ENCODE measurements at regions not wholly inside any gene's neighbourhood (a gene's known extent, or its start where the extent isn't known, plus 50 kb on each side); places are given as distances from the start of the nearest gene placed in this dataset.

DNA sequence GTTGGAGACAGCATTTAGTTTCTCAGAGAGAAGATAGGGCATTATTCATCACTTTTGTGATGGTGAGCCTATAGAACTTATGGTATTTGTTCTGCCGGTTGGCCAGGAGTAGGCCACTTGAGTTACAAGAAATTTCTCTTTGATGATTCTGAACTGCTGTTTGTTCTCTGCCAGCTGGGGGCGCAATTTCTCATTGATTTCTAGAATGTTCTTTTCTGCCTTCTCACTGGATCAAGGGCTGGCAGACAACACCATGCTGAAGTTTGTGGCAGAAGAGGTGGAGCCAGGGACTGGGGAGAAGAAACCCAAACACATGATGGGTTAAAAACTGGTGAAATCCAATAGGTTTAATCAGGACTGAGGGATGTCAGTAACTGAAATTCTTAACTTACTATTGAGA is 360.6 kb downstream of the FAM72C start:
- TF ChIP-seq, protein P1, sequence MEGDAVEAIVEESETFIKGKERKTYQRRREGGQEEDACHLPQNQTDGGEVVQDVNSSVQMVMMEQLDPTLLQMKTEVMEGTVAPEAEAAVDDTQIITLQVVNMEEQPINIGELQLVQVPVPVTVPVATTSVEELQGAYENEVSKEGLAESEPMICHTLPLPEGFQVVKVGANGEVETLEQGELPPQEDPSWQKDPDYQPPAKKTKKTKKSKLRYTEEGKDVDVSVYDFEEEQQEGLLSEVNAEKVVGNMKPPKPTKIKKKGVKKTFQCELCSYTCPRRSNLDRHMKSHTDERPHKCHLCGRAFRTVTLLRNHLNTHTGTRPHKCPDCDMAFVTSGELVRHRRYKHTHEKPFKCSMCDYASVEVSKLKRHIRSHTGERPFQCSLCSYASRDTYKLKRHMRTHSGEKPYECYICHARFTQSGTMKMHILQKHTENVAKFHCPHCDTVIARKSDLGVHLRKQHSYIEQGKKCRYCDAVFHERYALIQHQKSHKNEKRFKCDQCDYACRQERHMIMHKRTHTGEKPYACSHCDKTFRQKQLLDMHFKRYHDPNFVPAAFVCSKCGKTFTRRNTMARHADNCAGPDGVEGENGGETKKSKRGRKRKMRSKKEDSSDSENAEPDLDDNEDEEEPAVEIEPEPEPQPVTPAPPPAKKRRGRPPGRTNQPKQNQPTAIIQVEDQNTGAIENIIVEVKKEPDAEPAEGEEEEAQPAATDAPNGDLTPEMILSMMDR (IDR thresholded peaks at IDR 0.05), result no peak
- TF ChIP-seq POLR2A (IDR thresholded peaks at IDR 0.05), result no peak

All from breast epithelium (tissue), 3 donors.